WTC11 (cell line): ENCODE measurements at regions not wholly inside any gene's neighbourhood (a gene's known extent, or its start where the extent isn't known, plus 50 kb on each side); places are given as distances from the start of the nearest gene placed in this dataset.

Source experiments
- ATF3 ChIP-seq: sonication (generic); formaldehyde crosslinking; conservative IDR thresholded peaks from 2 replicates; pipeline ENCODE4 v1.8.1; 2022; ENCODE audit warnings: mild to moderate bottlenecking, missing genetic modification reagents
- ATF6 ChIP-seq: sonication (generic); formaldehyde crosslinking; IDR thresholded peaks from 2 replicates; pipeline ENCODE4 v1.8.1; 2023; ENCODE audit warnings: mild to moderate bottlenecking, missing genetic modification reagents
- CTCF ChIP-seq: fragments of 200-600 bp; IDR thresholded peaks from 2 replicates; pipeline ENCODE4 v1.8.0; 2022; ENCODE audit warnings: antibody characterized with exemption
- FOXJ3 ChIP-seq: sonication (generic); formaldehyde crosslinking; IDR thresholded peaks from 2 replicates; pipeline ENCODE4 v1.9.0; 2021; ENCODE audit warnings: missing genetic modification reagents, mild to moderate bottlenecking, borderline replicate concordance
- JUN ChIP-seq: sonication (generic); formaldehyde crosslinking; IDR thresholded peaks from 2 replicates; pipeline ENCODE4 v1.8.0; 2023; ENCODE audit warnings: mild to moderate bottlenecking, missing genetic modification reagents
- SMAD4 ChIP-seq: sonication (generic); formaldehyde crosslinking; IDR thresholded peaks from 2 replicates; pipeline ENCODE4 v1.8.0; 2022; ENCODE audit warnings: mild to moderate bottlenecking, missing genetic modification reagents
- TF ChIP-seq, protein P1 (sequence below): sonication (generic); formaldehyde crosslinking; IDR thresholded peaks from 2 replicates; pipeline ENCODE4 v1.8.0; 2022; ENCODE audit warnings: mild to moderate bottlenecking, missing genetic modification reagents
- TF ChIP-seq, protein P2 (sequence below): sonication (generic); formaldehyde crosslinking; IDR thresholded peaks from 2 replicates; pipeline ENCODE4 v1.8.0; 2022; ENCODE audit warnings: mild to moderate bottlenecking, missing genetic modification reagents
- TF ChIP-seq, protein P3 (sequence below): sonication (generic); formaldehyde crosslinking; IDR thresholded peaks from 2 replicates; pipeline ENCODE4 v1.8.1; 2022; ENCODE audit warnings: mild to moderate bottlenecking, missing genetic modification reagents, moderate library complexity, borderline replicate concordance
- TF ChIP-seq, protein P4 (sequence below): sonication (generic); formaldehyde crosslinking; IDR thresholded peaks from 2 replicates; pipeline ENCODE4 v1.8.0; 2022; ENCODE audit warnings: missing genetic modification reagents

- TF ChIP-seq, protein P1, sequence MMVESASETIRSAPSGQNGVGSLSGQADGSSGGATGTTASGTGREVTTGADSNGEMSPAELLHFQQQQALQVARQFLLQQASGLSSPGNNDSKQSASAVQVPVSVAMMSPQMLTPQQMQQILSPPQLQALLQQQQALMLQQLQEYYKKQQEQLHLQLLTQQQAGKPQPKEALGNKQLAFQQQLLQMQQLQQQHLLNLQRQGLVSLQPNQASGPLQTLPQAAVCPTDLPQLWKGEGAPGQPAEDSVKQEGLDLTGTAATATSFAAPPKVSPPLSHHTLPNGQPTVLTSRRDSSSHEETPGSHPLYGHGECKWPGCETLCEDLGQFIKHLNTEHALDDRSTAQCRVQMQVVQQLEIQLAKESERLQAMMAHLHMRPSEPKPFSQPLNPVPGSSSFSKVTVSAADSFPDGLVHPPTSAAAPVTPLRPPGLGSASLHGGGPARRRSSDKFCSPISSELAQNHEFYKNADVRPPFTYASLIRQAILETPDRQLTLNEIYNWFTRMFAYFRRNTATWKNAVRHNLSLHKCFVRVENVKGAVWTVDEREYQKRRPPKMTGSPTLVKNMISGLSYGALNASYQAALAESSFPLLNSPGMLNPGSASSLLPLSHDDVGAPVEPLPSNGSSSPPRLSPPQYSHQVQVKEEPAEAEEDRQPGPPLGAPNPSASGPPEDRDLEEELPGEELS (CRISPR knock-in tag), result no peak
- no peak for TF ChIP-seq CTCF
- TF ChIP-seq JUN (CRISPR knock-in tag), result no peak
- no peak for TF ChIP-seq ATF6 (CRISPR knock-in tag)
- TF ChIP-seq, protein P2, sequence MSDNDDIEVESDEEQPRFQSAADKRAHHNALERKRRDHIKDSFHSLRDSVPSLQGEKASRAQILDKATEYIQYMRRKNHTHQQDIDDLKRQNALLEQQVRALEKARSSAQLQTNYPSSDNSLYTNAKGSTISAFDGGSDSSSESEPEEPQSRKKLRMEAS (CRISPR knock-in tag), result no peak
- TF ChIP-seq FOXJ3 (CRISPR knock-in tag), result no peak
- TF ChIP-seq, protein P3, sequence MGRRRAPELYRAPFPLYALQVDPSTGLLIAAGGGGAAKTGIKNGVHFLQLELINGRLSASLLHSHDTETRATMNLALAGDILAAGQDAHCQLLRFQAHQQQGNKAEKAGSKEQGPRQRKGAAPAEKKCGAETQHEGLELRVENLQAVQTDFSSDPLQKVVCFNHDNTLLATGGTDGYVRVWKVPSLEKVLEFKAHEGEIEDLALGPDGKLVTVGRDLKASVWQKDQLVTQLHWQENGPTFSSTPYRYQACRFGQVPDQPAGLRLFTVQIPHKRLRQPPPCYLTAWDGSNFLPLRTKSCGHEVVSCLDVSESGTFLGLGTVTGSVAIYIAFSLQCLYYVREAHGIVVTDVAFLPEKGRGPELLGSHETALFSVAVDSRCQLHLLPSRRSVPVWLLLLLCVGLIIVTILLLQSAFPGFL (CRISPR knock-in tag), result no peak
- no peak for TF ChIP-seq SMAD4
- TF ChIP-seq ATF3 (CRISPR knock-in tag), result no peak
- TF ChIP-seq, protein P4, sequence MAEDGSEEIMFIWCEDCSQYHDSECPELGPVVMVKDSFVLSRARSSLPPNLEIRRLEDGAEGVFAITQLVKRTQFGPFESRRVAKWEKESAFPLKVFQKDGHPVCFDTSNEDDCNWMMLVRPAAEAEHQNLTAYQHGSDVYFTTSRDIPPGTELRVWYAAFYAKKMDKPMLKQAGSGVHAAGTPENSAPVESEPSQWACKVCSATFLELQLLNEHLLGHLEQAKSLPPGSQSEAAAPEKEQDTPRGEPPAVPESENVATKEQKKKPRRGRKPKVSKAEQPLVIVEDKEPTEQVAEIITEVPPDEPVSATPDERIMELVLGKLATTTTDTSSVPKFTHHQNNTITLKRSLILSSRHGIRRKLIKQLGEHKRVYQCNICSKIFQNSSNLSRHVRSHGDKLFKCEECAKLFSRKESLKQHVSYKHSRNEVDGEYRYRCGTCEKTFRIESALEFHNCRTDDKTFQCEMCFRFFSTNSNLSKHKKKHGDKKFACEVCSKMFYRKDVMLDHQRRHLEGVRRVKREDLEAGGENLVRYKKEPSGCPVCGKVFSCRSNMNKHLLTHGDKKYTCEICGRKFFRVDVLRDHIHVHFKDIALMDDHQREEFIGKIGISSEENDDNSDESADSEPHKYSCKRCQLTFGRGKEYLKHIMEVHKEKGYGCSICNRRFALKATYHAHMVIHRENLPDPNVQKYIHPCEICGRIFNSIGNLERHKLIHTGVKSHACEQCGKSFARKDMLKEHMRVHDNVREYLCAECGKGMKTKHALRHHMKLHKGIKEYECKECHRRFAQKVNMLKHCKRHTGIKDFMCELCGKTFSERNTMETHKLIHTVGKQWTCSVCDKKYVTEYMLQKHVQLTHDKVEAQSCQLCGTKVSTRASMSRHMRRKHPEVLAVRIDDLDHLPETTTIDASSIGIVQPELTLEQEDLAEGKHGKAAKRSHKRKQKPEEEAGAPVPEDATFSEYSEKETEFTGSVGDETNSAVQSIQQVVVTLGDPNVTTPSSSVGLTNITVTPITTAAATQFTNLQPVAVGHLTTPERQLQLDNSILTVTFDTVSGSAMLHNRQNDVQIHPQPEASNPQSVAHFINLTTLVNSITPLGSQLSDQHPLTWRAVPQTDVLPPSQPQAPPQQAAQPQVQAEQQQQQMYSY (CRISPR knock-in tag), result no peak
Observed at GRCh38 chr2:2586931-2587330, 255.9 kb upstream of the MYT1L start.
